GM04503 (cell line): ENCODE measurements at regions not wholly inside any gene's neighbourhood (a gene's known extent, or its start where the extent isn't known, plus 50 kb on each side); places are given as distances from the start of the nearest gene placed in this dataset.
"Not testable (repeated sequence)": the region's sequence is repeated elsewhere in the genome, so short reads cannot be mapped to it uniquely, and the experiment has no call there.

Source experiments
- DNase-seq: peaks from one replicate; pipeline ENCODE4 v3.0.0-alpha.2; 2012; ENCODE audit warnings: low read depth

DNA sequence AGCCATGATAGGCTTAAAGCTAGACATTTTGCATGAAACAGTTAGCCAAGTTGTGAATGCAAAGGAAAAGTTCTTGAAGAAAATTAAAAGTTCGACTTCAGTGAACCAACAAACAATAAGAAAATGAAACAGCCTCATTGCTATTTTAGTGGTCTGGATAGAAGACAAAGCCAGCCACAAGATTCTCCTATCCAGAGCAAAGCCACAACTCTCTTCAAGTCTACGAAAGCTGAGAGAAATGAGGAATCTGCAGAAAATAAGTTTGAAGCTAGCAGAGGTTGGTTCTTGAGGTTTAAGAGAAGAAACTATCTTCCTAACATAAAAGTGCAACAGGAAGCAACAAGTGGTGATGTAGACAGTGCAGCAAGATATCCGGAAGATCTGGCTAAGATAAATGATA is 271.4 kb upstream of the GRM3 start:
- DNase-seq = no peak

DNA sequence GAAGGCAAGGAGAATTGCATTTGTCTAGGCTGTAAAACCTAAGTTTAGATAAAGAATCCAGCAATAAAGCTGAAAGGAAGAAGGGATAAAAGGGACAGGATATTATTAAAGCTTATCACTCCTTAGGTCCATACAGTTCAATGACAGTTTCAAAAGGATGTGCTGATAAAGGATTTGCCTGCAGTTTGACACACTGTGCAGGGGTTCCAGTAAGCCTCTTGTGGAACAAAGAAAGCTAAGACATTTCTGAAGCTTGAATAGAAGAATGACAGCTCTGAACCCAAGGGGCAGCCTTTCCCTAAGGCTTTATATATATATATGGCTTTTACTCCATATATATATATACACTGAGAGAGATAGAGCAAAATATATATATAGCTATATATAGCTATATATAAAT is 276.8 kb upstream of the GRM3 start:
- DNase-seq = no peak

DNA sequence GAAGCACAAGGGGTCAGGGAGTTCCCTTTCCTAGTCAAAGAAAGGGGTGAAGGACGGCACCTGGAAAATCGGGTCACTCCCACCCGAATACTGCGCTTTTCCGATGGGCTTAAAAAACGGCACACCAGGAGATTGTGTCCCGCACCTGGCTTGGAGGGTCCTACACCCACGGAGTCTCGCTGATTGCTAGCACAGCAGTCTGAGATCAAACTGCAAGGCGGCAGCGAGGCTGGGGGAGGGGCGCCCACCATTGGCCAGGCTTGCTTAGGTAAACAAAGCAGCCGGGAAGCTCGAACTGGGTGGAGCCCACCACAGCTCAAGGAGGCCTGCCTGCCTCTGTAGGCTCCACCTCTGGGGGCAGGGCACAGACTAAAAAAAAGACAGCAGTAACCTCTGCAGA is 303.3 kb upstream of the GRM3 start:
- not testable (repeated sequence) for DNase-seq

DNA sequence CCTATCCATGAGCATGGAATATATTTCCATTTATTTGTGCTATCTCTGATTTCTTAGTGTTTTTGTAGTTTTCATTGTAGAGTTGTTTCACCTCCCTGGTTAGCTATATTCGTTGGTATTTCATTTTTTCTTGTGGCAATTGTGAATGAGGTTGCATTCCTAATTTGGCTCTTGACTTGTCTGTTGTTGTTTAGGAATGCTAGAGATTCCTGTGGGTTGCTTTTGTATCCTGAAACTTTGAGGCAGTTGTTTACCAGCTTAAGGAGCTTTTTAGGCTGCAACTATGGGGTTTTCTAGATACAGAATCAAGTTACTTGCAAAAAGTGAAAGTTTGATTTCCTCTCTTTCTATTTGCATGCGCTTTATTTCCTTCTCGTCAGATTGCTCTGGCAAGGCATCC is 304.7 kb upstream of the GRM3 start:
- no peak for DNase-seq

DNA sequence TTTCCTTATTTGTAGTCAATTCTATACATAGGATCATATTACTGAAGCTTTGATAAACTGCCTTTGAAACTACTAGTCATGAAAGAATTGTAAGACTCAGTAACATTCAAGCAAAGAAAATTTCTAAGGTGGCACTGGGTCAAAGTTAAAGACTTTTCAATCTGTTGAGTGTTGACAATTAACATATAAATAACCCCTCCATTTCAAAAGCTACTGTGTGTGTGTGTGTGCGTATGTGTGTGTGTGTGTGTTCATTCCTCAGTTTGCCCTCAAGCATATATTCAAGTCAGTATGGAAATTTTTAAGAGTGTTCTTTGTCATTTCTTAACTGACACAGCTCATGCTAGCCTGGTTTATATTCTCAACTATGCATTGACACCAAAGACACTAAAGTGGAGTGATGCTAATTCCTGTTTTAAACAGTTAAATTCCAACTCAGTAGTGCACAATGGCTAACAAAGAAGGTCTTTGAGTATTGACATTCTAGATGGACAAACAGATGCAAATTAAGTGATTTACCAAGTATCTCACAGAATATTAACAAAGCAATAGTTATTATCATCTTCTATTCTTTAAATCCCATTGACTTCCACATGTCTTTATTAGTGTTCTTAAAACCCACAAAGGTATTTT is 314.8 kb upstream of the GRM3 start:
- DNase-seq = no peak

DNA sequence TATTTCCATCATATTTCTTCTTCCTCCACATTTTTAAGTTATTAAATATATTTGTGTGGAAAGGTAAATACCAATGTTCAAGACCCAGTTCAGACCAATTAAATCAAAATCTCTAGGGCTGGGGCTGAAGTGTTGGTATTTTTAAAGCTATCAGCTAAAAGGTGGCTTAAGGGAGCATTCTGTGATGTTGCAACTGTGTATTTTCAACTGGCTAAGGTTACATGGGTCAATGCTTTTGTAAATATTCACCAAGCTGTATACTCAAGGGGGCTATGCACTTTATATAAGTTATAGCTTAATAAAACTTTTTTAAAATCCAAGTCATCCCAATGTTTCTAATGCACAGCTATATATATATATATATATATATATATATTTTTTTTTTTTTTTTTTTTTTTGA is 316.9 kb upstream of the GRM3 start:
- DNase-seq = no peak

DNA sequence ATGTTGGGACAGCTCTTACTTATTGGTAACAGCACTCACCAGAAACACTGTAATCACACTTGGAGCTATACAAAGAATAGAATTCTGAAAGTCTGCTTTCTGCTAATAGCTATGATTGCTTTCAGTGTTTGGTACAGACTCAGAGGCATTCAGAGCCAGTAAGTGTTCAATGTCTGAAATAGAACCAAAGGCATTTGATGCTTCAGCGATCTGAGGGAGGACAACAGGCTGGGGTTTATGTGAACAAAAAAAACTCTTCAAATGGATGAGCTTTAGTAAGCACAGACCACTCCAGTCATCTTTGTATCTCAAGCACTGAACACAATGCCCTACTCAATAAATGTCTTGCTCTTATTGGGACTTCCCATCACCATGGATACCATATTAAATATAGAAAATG is 322.8 kb upstream of the GRM3 start:
- DNase-seq = no peak

DNA sequence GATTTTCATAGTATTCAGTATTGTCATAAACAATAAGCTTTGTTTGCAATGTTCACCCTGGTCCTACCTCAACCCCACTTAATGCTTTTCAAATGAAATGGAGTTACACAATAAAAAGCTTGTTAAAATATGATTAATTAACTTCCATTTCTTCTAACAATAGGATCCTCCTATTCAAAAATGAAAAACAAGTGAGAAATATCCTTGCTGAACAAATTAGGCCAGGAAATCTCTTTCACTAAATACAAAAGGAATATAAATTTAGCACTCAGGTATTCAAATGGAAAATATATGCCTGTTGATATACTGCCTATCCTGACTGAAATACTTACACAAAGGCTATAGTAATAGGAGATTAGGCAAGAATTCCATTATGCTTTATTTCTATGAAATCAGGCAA is 323.4 kb upstream of the GRM3 start:
- DNase-seq = no peak

DNA sequence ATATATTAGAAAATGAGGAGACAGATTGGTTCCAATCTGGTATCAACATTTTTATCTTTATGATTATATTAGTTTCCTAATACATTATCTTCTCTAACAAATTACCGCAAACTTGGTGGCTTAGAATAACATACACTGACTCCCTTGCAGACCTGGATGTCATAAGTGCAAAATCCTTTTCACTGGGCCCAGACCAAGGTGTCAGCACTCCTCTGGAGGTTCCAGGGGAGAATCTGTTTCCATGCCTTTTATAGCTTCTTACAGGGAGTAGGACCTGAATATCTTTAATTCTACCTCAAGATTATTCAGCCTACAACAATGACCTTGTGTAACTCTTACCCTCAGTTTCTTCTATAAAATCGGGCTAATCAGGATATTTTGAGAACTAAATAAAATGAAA is 329.9 kb upstream of the GRM3 start:
- no peak for DNase-seq

DNA sequence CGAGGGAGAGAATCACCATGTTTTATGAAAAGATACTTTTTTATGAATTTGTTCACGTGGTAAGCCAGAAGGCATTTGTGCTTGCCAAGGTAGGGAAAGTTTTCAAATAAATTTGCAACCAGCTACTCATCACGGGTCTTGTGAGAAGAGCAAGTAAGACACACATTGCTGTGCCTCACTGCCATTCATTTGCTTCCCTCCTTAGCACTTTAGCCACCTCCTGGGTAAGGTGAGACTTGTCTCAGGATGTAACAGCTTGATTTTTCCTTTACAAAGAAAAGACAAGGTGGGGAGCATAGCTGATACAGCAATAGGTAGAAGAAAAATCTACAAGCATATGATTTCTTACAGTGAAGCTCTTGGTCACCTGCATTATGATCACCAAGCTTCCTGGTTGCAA is 342.4 kb upstream of the GRM3 start:
- DNase-seq = no peak

DNA sequence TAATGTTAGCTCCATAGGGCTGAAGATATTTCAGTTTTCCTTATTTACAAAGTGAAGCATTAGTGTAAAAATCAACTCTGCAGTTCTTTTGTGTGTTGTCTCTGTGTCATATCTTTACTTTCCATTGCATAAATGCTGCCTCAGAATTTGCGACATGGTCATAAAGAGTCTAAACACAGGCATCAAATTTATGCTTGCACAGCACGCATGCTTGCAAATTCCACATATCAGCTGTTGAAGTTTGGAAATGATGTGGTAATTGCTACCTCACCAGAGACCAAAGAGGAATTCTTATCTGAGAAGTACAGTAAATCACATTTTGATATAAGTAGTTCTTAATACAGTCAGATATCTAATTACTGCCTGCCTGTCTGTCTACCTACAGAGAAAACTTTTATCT is 348.2 kb upstream of the GRM3 start:
- DNase-seq = no peak

DNA sequence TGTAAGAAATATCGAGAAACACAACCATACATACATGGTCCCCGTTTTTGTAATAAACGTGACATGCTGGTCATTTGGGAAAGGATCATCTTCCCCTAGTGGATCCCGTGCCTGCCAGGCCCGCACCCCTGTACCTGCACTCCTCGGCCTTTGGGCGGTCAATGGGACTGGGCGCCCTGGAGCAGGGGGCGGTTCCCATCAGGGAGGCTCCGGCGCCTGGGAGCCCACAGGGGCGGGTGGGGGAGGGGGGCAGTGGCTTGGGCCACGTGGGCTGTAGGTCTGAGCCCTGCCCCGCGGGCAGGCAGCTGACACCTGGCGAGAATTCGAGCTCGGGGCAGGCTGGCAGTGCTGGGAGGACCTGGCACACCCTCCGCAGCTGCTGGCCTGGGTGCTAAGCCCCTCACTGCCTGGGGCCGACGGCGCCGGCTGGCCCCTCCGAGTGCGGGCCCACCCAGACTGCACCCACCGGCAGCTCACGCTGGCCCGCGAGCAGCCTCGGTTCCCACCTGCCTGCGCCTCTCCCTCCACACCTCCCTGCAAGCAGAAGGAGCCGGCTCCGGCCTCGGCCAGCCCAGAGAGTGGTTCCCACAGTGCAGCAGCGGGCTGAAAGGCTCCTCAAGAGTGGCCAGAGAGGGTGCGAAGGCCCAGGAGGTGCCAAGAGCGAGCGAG is 361.6 kb upstream of the GRM3 start:
- no peak for DNase-seq

DNA sequence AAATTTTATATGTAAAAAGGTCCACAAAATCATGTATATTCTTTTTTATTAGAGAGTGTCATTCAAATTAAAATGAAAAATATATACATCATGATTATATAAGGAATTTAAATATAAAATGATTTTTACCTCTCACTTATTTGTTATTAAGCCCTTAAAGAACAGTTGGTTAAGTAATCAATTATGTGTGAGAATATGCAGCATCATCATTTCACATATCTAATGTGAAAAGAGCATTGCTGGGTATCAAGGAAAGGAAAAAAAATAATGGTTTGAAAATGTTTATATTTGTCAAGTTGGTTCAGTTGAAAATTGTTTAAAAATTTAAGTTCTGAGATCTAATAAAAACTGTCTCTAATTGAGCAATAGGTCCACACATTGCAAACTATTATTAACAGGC is 363.6 kb upstream of the GRM3 start:
- no peak for DNase-seq

DNA sequence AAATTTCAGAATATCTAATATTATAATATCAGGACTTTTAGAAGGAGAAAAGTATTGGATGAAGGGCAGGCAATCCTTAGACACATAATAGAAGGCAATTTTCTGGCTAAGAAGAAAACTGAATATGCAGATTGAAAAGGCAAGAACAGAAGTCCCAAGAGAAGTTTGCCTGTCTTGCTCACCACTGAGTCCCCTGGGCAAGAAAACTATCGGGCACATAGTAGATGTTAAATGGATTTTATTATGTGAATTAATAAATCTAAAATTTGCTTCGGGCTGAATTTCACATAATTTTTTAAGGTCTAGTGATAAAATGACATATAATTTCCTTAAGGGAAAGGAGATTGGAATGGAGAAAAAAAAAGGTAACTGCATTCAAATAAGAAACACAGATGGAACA is 380.9 kb upstream of the GRM3 start:
- DNase-seq = no peak

DNA sequence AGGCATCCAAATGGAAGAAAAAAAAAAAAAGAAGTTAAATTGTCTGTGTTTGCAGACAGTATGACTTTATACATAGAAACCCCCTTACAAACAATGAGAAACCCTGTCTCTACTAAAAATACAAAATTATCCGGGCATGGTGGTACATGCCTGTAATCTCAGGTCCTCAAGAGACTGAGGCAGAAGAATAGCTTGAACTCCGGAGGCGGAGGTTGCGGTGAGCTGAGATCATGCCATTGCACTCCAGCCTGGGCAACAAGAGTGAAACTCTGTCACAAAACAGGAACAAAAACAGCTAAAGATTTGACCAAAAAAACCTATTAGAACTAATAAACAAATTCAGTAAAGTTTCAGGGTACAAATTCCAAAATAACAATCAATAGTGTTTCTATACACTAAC is 385.8 kb upstream of the GRM3 start:
- DNase-seq = no peak

DNA sequence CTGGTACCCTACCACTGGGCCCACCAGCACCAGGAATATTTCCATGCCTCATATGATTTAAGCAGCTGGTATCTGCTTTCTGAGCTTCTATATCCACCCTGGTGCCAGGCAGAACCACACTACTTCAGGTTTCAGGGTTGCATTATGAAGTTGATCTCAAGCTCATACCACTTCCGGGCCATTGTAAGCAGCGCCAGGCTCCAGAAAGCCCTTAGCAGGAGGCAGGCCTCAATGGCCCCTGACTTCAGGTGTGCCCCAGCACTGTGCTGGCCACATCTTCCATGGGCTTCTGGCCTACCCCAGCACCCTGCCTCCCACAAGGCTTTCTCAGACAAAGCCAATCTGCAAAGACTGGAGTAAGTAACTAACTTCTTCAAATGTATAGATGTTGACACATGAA is 391.3 kb upstream of the GRM3 start:
- no peak for DNase-seq

DNA sequence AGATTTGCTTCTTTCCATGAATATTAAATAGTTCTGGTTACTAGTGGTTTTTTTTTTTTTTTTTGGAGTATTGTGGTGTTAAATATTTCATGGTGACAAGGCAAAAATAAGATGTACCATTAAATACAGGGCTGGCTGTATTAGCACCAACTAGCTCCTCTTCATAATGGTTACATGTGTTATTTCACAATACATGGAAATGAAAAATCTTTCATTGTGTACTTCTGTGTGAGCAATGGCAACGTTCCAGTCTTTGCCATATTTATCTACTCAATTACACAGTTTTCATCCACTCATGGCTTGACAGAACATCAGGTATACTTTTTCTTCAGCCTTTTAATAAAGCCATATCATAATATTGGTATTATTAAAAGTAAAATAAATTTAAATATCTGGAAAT is 394.7 kb upstream of the GRM3 start:
- no peak for DNase-seq

DNA sequence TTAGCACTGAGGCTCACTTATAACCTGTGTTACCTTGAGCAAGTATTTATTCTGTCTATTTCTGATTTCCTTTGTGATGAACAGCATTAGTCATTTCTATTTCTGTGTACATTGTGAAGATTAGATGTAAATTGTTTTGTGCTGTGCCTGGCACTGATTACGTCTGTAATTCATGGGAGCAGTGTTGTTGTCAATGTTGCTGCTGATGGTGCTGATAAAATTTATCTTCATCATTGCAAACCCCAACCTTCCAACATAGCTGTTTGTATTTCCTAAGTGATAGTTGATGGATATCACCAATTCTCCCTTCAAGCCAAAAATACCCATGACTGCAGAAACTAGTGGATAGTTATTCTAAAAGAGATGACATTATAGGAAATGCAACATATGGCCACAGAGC is 400.5 kb upstream of the GRM3 start:
- DNase-seq = no peak

DNA sequence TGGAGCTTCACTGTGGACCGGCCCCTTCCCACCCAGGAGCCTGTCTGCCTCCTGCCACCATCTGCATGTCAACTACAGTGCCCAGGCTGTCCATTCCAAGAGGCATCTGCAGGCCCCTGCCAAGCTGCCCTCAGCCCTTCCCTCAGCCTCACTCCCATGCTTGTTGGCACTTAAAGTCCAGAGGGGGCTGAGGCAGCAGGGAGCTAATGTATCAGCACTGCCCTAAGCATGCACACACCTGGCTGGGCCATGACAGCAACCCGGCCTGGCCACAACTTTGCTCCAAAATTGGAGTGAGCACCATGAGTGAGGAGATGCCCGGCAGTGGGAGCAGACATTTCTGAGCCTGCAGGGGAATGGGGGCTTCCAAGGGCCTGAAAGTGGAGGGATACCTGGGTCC is 417.5 kb upstream of the GRM3 start:
- no peak for DNase-seq

DNA sequence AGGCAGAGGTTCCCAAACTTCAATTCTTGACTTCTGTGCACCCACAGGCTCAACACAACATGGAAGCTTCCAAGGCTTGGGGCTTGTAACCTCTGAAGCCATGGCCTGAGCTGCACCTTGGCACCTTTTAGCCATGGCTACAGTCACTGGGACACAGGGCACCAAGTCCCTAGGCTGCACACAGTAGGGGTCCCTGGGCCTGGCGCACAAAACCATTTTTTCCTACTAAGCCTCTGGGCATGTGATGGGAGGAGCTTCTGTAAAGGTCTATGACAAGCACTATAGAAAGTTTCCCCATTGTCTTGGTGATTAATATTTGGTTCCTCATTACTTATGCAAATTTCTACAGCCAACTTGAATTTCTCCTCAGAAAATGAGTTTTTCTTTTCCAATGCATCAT is 420.9 kb upstream of the GRM3 start:
- DNase-seq = no peak

DNA sequence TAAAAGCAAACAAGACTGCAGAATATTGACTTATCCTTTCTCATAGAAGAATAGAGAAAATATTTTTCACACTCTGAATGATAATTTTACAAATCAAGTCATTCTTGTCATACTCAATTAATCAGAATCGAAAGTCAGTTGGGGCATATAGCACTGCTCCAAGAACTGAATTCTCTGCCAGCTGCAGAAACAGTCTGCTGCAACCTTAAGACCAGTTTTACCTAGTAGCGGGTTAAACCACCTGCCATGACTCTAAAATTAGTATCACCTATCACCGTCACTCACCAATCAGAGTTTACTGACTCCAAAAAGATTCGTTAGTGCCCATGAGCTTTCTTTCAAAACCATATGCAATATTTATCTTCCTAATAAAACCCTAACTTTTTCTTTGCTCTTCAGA is 429.0 kb upstream of the GRM3 start:
- no peak for DNase-seq

DNA sequence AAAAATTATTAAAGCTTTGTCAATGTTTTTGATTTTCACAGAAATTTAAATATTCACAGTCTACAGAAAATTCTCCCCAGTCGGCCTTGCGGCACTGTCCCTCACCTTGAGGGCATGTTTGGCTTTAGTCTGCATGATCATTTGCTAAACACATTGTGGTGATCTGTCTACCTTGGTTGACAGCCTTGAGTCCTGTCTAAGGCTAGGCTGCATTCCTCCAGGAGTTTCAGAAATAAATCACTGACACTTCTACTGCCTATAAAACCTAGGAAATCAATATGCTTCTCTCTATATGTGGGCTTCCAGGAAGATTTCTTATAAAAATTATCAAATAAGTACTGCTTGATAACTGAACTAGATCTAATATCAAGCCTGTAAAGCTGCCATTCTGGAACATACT is 430.7 kb upstream of the GRM3 start:
- no peak for DNase-seq

DNA sequence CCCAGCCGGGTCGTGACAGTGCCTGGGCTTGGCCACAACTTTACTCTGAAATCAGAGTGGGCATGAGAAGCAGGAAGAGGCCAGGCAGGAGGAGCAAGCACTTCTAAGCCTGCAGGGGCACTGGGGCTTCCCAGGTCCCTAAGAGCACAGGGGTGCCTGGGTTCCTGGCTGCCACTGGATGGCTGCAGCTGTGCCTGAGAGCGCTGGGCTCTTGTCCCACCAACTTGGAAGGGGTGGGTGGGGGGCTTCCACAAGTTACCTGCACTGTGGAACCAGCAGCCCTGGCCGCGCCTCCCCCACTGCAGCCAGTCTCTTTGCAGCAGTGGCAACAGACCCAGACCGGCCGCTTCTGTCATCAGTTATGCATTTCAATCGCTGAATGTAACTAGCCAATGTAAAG is 434.7 kb upstream of the GRM3 start:
- DNase-seq = no peak

DNA sequence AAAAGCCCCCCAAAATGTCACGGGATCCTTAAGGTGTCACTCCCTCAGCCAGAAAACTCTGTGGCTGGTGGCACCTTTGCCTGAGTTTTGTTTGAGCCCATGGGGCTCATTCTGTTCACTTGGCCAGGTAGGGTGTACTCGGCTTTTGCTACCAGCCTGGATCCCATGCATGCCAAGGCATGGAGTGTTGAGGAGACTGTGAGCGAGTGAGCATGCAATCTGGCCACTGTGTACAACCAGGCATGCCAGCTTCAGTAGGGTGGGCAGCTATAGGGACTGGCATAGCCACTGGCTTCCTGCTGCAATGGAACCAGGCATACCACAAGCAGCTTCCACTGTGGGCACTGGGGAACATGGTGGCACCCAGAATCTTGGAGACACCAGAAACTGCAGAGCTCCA is 436.0 kb upstream of the GRM3 start:
- no peak for DNase-seq

DNA sequence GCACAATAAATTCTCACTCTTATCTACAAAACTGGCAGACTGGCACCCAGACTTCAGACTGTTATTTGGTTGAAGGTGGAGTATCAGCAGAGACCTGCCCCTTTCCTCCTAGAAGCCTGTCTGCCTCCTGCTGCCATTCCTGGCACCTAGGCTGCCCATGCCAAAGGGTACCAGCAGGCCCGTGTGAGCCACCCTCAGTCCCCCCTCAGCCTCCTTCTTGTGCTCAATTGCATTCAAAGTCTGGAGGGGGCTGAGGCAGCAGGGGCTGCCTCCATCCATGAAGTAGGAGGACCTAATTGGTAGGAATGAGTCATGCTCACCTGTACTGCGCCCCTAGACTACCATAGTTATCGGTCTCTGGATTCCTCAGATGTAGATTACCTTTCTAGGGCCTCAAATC is 440.9 kb upstream of the GRM3 start:
- DNase-seq = no peak
